ENCODE measurements at regions not wholly inside any gene's neighbourhood (a gene's known extent, or its start where the extent isn't known, plus 50 kb on each side); places are given as distances from the start of the nearest gene placed in this dataset.

GRCh38 chr17:79435962-79436361 is 174.9 kb downstream of the RBFOX3 start:
- no peak overlapping the region for H3K27ac ChIP-seq
- TF ChIP-seq POLR2A (IDR thresholded peaks at IDR 0.05) (no peak), CTCF (IDR thresholded peaks at IDR 0.05) (no peak)
- DNase-seq, result no peak
- H3K9me3 ChIP-seq, result no peaks in the 10 kb centered on the region
- H3K4me3 ChIP-seq, result no peak overlapping the region
- no peaks in the 10 kb centered on the region for H3K4me1 ChIP-seq
- no peaks in the 10 kb centered on the region for H3K27me3 ChIP-seq
- no peaks in the 10 kb centered on the region for H3K36me3 ChIP-seq

GRCh38 chr17:79435296-79435695 is 175.6 kb downstream of the RBFOX3 start:
- no peaks in the 10 kb centered on the region for H3K27me3 ChIP-seq

GRCh38 chr17:79434215-79434614 is 176.6 kb downstream of the RBFOX3 start:
- no peaks in the 10 kb centered on the region for H3K9me3 ChIP-seq
- DNase-seq, result no peak
- H3K27ac ChIP-seq, result no peak overlapping the region
- no peak for TF ChIP-seq POLR2A (IDR thresholded peaks at IDR 0.05)
- no peak for TF ChIP-seq CTCF (IDR thresholded peaks at IDR 0.05)
- no peaks in the 10 kb centered on the region for H3K27me3 ChIP-seq
- H3K4me3 ChIP-seq, result no peak overlapping the region
- H3K4me1 ChIP-seq, result no peaks in the 10 kb centered on the region
- no peaks in the 10 kb centered on the region for H3K36me3 ChIP-seq

More at GRCh38 chr17:79435296-79435695, 175.6 kb downstream of the RBFOX3 start:
- H3K27ac ChIP-seq, result no peak overlapping the region
- no peaks in the 10 kb centered on the region for H3K9me3 ChIP-seq
- no peaks in the 10 kb centered on the region for H3K4me1 ChIP-seq
- no peaks in the 10 kb centered on the region for H3K36me3 ChIP-seq
- TF ChIP-seq CTCF (IDR thresholded peaks at IDR 0.05) (no peak), POLR2A (IDR thresholded peaks at IDR 0.05) (no peak)
- no peak overlapping the region for H3K4me3 ChIP-seq
- no peak for DNase-seq

GRCh38 chr17:79433379-79433778 is 177.5 kb downstream of the RBFOX3 start:
- H3K27me3 ChIP-seq, result no peaks in the 10 kb centered on the region
- no peak for DNase-seq

GRCh38 chr17:79431175-79431574 is 179.7 kb downstream of the RBFOX3 start:
- H3K4me3 ChIP-seq, result no peak overlapping the region
- no peaks in the 10 kb centered on the region for H3K36me3 ChIP-seq
- H3K27ac ChIP-seq, result no peak overlapping the region
- TF ChIP-seq CTCF (IDR thresholded peaks at IDR 0.05) (no peak), POLR2A (IDR thresholded peaks at IDR 0.05) (no peak)
- H3K9me3 ChIP-seq, result no peaks in the 10 kb centered on the region
- H3K4me1 ChIP-seq, result no peaks in the 10 kb centered on the region
- no peak for DNase-seq
- H3K27me3 ChIP-seq, result no peaks in the 10 kb centered on the region

More at GRCh38 chr17:79433379-79433778, 177.5 kb downstream of the RBFOX3 start:
- Histone ChIP-seq H3K9me3 (no peaks in the 10 kb centered on the region), H3K36me3 (no peaks in the 10 kb centered on the region), H3K4me3 (no peak overlapping the region), H3K4me1 (no peaks in the 10 kb centered on the region), H3K27ac (no peak overlapping the region)
- no peak for TF ChIP-seq CTCF (IDR thresholded peaks at IDR 0.05)
- TF ChIP-seq POLR2A (IDR thresholded peaks at IDR 0.05), result no peak

GRCh38 chr17:79429864-79430494 is 180.9 kb downstream of the RBFOX3 start:
- DNase-seq, result no peak
- H3K4me3 ChIP-seq, result no peak overlapping the region
- H3K9me3 ChIP-seq, result no peaks in the 10 kb centered on the region
- no peaks in the 10 kb centered on the region for H3K36me3 ChIP-seq
- no peaks in the 10 kb centered on the region for H3K4me1 ChIP-seq
- H3K27ac ChIP-seq, result no peak overlapping the region
- no peaks in the 10 kb centered on the region for H3K27me3 ChIP-seq
- no peak for TF ChIP-seq POLR2A (IDR thresholded peaks at IDR 0.05)
- TF ChIP-seq CTCF (IDR thresholded peaks at IDR 0.05), result no peak
